Prostate gland (tissue), 2 donors: ENCODE measurements at regions not wholly inside any gene's neighbourhood (a gene's known extent, or its start where the extent isn't known, plus 50 kb on each side); places are given as distances from the start of the nearest gene placed in this dataset.

Source experiments
- DNase-seq: peaks from one replicate; pipeline ENCODE4 v3.0.0-alpha.2; 2019; ENCODE audit warnings: low spot score
- H3K27ac ChIP-seq, 2 donors: fragments of 200-600 bp; sonication (generic); 2 replicates each; pipeline ENCODE4 v1.5.1; 2017 to 2019
- H3K27me3 ChIP-seq: fragments of 200-600 bp; sonication (generic); replicated peaks from 2 replicates; pipeline ENCODE4 v1.5.1; 2019; ENCODE audit not compliant: insufficient read depth
- H3K36me3 ChIP-seq, 2 donors: fragments of 200-600 bp; sonication (generic); 1 replicate in 1 of 2; 2 replicates in 1 of 2; pipeline versions ENCODE4 v1.5.1 to v1.8.1; 2017 to 2019
- H3K4me1 ChIP-seq: fragments of 200-600 bp; sonication (generic); replicated peaks from 2 replicates; pipeline ENCODE4 v1.5.1; 2019
- H3K4me3 ChIP-seq, 2 donors: fragments of 200-600 bp; sonication (generic); 2 replicates each; pipeline ENCODE4 v1.5.1; 2017 to 2019
- H3K9me3 ChIP-seq: fragments of 200-600 bp; sonication (generic); 2 replicates; pipeline ENCODE4 v1.5.1; 2017
- CTCF ChIP-seq, 4 experiments: fragments of 200-600 bp in 2 of 4; fragments of 450-650 bp in 2 of 4; sonication (generic) in 2 of 4; IDR thresholded peaks; 1 replicate in 3 of 4; 2 replicates in 1 of 4; pipeline ENCODE4 v1.5.1; 2016 to 2019; ENCODE audit warnings: antibody characterized with exemption in 4 of 4, mild to moderate bottlenecking in 2 of 4, moderate library complexity in 2 of 4
- POLR2A ChIP-seq: fragments of 450-650 bp; IDR thresholded peaks from one replicate; pipeline ENCODE4 v1.6.1; 2016; ENCODE audit warnings: antibody characterized with exemption, mild to moderate bottlenecking
- POLR2AphosphoS5 ChIP-seq: sonication (generic); formaldehyde crosslinking; IDR thresholded peaks from one replicate; pipeline ENCODE4 v1.6.1; 2017; ENCODE audit warnings: antibody characterized with exemption
- WGBS: methylation state at CpG from one replicate; pipeline ENCODE4 v1.1.5; 2018; 5-methylcytosine and 5-hydroxymethylcytosine counted together
- intact Hi-C: fragments of 100-400 bp; cut with DNase I; formaldehyde crosslinking; loops from one replicate; pipeline ENCODE4 v1.14.2; 2022

DNA sequence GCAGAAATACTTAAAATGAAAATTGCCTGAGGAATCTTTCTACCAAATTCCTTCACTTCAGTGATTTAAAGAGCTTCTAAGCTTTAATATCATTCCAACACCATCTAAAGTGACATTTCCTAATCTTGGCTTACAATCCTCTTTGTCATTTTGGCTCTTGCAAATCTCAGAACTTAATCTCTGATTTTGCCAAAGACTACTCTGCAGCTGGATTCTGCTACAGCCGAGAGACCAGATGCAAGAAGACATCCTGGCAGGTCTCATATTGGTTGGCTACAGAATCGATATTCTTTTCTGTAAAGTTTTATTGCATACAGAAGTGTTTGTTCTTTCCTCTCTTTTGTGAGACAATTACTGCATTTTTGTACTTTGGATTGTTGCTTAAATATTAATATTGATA is 716.5 kb upstream of the LRATD1 start:
- no peak for TF ChIP-seq POLR2A
- TF ChIP-seq POLR2AphosphoS5 = no peak
- TF ChIP-seq CTCF (IDR thresholded peaks at IDR 0.05) = no peak
- no peak for DNase-seq
- Histone ChIP-seq H3K27ac (no peak overlapping the region), H3K4me3 (no peak overlapping the region), H3K27me3 (no peaks in the 10 kb centered on the region), H3K9me3 (no peaks in the 10 kb centered on the region), H3K36me3 (no peaks in the 10 kb centered on the region), H3K4me1 (no peaks in the 10 kb centered on the region)
- WGBS = 5% methylated on average over 2 of the region's 2 CpGs
- intact Hi-C loops = no loop called here

DNA sequence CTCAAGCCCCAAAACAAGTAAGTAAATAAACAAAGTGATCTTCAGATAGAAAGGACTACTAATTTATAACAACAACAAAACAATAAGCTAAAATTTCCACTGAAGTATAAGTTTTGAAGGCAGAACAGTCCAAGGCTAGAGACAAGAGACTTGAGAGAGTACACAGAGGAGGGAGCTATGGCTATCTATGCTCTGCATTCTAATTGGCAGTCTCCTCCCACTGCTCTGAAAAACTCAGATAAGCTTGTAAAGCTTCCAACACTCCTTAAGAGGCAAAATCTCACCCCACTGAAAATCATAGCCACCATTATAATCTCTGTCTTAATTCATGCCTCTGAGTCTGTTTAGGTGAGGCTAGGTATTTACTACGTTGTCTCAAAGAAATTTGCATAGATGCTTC is 714.6 kb upstream of the LRATD1 start:
- no peak for DNase-seq
- Histone ChIP-seq H3K27ac (no peak overlapping the region), H3K27me3 (no peaks in the 10 kb centered on the region), H3K4me1 (no peaks in the 10 kb centered on the region), H3K36me3 (no peaks in the 10 kb centered on the region), H3K4me3 (no peak overlapping the region), H3K9me3 (no peaks in the 10 kb centered on the region)
- TF ChIP-seq POLR2AphosphoS5 = no peak
- TF ChIP-seq CTCF (IDR thresholded peaks at IDR 0.05) = no peak
- no peak for TF ChIP-seq POLR2A
- 72% methylated on average over 1 of the region's 1 CpG for WGBS
- intact Hi-C loops = no loop called here

- Histone ChIP-seq H3K27ac (no peak overlapping the region), H3K4me1 (no peaks in the 10 kb centered on the region), H3K36me3 (no peaks in the 10 kb centered on the region), H3K9me3 (no peaks in the 10 kb centered on the region), H3K4me3 (no peak overlapping the region), H3K27me3 (no peaks in the 10 kb centered on the region)
- intact Hi-C loops = no loop called here
- DNase-seq = no peak
- WGBS = 77% methylated on average over 4 of the region's 4 CpGs
- TF ChIP-seq CTCF (IDR thresholded peaks at IDR 0.05) = no peak
- no peak for TF ChIP-seq POLR2A
- no peak for TF ChIP-seq POLR2AphosphoS5
Observed at GRCh38 chr2:13919981-13920382, 712.5 kb upstream of the LRATD1 start.

DNA sequence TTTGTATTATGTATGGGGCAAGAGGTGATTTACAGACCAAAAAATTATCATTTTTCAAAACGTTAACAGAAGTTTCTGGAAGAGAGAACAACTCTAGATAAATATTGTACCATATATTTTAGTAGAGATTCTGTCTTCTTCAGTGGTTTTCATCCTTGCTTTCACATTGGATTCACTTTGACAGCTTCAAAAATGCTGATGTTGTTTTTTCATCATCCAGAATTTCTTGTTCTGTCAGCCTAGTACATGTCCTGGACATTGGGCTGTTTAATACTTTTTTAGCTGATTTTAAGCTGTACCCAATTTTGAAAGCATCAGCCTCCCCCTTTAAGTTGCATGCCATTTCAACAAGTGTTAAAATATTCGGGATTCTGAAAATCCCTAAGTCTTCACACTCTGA is 711.3 kb upstream of the LRATD1 start:
- H3K36me3 ChIP-seq = no peaks in the 10 kb centered on the region
- no peaks in the 10 kb centered on the region for H3K9me3 ChIP-seq
- intact Hi-C loops = no loop called here
- WGBS = 72% methylated on average over 2 of the region's 2 CpGs
- H3K4me3 ChIP-seq = no peak overlapping the region
- no peaks in the 10 kb centered on the region for H3K4me1 ChIP-seq
- no peak for DNase-seq
- no peak overlapping the region for H3K27ac ChIP-seq
- H3K27me3 ChIP-seq = no peaks in the 10 kb centered on the region
- TF ChIP-seq CTCF (IDR thresholded peaks at IDR 0.05) = no peak
- TF ChIP-seq POLR2A = no peak
- TF ChIP-seq POLR2AphosphoS5 = no peak

GRCh38 chr2:13923823-13924222 is 708.7 kb upstream of the LRATD1 start:
- Histone ChIP-seq H3K9me3 (no peaks in the 10 kb centered on the region), H3K27me3 (no peaks in the 10 kb centered on the region), H3K4me3 (no peak overlapping the region), H3K36me3 (no peaks in the 10 kb centered on the region), H3K4me1 (no peaks in the 10 kb centered on the region), H3K27ac (no peak overlapping the region)
- whole genome bisulfite sequencing = 86% methylated on average over 6 of the region's 6 CpGs
- intact Hi-C loops = no loop called here
- DNase-seq = no peak
- TF ChIP-seq POLR2AphosphoS5 (no peak), CTCF (IDR thresholded peaks at IDR 0.05) (no peak), POLR2A (no peak)
